HG02981 (cell line): ENCODE measurements at regions not wholly inside any gene's neighbourhood (a gene's known extent, or its start where the extent isn't known, plus 50 kb on each side); places are given as distances from the start of the nearest gene placed in this dataset.

Experiments
- ATAC-seq: cut with Tn5 transposase; IDR thresholded peaks from one replicate; pipeline ENCODE4 v1.9.1; 2021; ENCODE audit warnings: mild to moderate bottlenecking, moderate library complexity; ENCODE audit not compliant: unreplicated experiment

DNA sequence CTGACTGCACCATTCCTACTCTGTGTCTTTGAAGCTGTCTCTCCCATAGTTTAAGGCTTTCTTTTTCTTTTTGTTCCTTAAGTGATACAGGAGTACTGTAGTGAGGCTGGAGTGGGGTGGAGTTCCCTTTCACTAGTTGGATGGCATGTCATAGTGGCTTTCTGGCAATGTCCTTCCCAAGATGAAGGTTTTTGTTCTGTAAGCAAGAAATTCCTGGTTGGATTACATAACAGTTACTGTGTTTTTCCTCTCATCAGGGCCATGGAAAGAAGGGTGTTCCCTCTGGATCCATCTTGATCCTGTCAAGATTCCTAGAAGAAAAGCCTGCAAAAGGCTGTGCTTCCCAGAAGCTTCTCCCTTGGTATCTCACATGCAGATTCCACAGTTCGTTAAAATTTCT lies 84.2 kb downstream of the ACKR3 start:
- ATAC-seq = no peak

DNA sequence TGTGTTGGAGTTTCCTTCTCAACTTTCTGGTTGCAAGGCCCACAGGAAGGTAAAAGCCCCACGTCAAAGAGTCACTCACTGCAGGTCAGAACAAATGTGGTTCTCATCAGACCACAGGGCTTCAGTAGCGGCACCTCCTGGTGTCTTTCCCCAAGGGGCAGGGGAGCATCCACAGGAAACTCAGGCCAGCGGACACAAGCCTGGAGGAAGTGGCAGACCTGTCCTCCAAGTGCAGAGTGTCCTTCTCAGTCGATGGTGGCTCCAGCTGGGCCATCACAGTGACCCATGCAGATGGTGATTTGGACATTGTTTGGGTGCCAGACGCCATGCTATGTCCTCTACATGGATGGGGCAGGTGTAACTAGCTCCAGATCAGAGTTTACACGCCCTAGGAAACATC lies 84.9 kb downstream of the ACKR3 start:
- ATAC-seq = no peak

DNA sequence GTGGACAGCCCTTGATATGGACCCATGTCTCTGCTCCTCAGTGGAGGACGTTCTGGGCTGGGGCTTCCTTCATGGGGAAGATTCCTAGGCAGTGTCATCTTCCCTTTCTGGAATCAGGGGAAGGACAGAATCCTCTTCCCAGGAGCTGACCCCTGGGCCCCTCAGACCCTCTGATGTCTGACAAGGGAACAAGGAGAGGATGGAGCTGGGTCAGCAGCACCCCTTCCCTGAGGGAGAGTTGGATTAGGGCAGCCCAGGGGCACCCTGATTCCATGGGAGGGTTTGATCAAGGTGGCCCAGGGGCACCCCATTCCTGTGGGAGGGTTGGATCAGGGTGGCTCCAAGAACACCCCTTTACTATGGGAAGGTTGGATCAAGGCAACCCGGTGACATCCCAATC lies 86.5 kb downstream of the ACKR3 start:
- ATAC-seq = no peak

DNA sequence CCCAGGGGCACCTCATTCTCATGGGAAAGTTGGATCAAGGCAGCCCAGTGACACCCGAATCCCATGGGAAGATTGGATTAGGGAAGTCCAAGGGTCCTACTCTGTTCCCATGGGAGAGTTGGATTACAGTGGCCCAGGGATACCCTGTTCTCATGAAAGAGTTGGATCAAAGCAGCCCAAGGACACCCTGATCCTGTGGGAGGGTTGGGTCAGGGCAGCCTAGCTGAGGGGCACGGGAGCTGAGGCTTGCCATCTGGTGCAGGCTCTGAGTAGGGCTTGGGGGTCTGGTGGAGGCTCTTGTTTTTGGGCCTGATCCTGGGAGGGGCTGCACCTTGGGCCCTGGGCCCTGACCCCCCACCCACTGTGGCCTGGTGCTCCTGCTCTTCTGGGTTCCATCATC lies 87.1 kb downstream of the ACKR3 start:
- no peak for ATAC-seq

DNA sequence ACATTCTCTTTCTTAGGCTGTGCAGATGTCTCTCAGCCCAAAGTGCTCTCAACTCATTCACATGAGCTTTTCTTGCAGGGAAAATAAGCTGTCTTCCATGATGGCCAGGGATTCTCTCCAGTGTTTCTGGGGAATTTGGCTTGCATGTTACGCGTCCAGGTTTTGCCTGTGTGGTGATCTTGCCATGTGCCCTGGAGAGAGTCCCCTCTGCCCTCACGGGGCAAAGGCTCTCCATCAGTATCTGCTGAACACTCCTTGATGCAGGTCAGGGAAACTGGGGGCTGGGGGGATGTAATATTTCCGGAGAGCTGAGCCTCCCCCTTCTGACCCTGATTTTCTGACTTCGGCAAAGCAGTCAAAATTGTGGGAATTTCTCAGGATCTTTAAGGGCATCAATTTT lies 87.6 kb downstream of the ACKR3 start:
- ATAC-seq = no peak

DNA sequence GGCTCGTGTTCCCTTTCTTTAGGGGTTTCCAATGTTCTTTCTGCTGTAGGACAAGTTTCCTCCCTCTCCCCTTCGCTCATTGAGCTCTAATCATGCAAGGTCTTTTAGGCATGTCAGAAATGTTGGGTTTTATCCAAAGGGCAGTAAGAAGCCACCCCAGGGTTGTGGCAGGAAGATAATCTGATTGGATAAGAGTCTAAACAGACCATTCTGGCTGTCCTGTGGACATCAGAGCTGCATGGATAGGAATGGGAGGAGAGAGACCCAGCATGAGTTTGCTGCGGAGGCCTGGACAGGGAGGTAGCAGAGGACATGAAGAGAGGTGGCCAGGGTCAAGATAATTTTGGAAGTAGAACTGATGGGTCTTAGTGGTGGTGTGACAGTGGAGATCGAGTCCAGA lies 88.2 kb downstream of the ACKR3 start:
- ATAC-seq = no peak

DNA sequence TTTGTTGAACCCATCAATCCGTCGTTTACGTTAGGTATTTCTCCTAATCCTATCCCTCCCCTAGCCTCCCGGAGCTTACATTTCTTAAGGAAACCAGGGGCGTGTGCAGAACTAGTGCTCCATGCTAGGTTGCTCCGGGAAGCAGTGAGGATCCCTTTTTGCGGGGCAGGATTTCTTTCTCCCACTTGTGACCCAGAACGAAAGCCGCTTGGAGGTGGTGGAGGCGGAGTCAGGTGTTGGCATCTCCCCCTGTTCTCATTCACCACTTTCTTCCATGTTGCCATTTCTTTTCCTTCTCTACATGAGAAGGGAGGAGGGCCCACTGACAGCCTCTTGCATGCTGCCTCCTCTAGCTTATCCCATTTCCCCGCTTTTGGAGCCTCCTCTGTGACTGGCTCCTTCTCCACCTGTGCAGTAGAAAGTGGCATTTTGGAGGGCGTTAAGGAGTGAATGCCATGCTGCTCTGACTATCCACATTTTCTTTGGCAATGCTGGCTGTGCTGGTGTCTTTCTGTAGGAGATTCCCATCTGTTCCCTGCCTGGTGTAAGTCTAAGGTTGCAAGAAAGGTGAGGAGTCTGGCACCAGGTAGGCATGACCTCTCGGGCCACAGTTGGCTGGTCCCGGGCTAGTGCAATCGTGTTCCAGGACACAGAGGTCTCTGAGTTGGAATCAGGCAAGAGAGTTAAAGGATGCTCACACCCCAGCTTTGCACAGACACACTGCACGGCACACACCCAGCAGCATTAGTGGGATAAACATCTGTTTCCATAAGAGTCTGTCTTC lies 89.5 kb downstream of the ACKR3 start:
- ATAC-seq = no peak

DNA sequence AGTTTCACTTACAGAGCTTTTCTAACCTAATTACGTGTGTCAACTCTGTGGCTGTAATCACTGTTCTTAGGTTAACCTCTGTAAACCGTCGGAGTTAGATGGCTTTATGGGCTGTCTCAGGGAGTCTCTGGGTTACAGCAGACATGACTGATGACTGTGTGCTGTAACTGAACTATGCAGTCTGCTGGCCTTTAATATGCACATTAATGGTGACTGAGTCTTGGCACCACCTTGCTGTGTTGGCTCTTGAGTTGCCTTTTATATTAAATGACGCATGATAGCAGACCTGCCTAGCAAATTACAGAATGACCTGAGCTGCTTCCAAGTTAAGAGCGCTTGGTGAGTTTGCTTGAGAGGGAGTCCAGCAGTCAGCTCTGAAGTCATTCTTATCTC lies 90.1 kb downstream of the ACKR3 start:
- no peak for ATAC-seq

DNA sequence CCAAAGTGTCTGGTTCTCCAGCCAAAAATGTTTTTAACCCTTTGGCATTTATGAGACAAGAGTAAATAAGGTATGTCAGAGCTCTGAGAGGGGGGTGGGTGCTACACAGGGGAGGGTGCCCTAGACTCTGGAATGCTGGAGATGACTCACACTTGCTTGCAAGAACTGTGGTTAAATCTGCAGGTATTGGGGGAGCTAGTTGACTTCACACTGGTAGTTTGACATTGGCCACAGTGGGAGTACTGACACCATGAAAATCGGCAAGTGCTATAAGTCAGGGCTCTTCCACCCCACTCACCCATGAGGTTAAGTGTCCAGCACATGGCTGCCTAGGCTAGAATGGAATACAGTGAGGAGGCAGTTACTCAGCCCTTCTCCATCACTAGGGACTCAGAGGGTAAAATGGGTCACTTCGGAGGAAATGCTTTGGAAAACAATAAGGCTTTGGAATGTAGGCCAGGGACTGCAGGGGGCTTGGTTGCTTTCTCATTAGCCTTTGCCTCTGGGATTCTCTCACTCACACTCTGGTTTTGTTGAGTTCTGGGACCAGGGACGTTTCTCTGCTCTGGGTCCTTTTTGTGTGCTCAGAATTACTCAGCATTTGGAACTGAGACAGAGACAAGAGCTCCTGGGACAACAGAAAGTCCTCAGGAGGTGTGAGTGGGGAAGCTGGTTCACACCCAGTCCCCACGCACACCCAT lies 91.6 kb downstream of the ACKR3 start:
- no peak for ATAC-seq

DNA sequence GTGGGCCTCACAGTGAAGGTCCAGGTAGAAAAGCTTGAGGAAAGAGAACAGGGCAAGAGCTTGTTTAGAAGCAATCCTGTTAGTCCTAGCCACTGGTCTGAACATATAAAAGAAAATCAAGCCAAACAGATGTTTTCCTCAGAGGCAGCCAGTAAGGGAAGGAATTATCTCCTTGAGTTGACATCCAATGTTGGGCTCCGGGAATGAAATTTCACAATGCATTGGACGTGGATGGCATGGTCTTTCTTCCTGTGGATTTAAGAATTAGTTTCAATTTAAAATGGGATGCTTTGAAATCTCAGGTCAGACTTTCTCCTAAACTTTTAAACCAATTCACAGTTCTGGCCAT lies 92.1 kb downstream of the ACKR3 start:
- ATAC-seq = no peak

DNA sequence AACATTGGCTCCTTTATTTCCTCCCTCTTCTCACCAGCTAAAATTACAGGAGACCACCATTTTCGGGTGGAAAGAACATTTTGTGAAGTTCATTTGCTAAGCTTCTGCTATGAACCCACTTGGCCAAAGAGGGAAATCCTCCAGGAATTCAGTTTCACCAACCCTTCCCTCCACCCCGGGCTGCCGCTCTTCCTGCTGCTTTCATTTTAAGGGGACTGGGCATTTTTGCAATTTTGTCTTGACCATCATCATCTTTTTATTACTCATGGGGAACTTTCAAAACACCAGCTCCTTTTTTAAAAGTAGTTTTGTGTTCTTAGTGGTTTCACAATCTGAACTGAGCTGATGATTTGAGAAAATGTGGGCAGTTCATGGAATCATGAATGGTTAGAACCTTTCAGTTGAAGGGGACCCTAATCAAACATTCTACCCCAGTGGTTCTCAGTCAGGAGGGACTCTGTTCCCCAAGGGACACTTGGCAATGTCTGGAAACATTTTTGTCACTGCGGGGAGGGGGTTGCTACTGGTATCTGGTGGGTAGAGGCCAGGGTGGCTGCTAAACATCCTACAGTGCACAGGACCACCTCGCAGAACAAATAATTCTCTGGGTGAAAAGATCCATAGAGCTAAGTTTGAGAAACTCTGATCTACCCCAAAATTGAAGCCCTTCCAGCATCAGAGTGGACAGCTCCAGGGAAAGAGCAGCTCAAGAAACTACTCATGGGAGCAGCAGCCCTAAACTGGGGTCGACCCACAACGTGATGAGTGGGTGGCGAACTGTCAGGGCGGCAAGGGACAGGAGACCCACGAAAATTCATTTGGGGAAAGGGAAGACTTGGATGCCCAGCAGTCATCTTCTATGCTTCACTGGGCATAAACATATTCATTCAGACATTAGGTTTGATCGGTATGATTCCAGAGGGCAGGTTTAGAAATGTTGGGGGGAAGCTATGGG lies 92.9 kb downstream of the ACKR3 start:
- ATAC-seq = no peak

DNA sequence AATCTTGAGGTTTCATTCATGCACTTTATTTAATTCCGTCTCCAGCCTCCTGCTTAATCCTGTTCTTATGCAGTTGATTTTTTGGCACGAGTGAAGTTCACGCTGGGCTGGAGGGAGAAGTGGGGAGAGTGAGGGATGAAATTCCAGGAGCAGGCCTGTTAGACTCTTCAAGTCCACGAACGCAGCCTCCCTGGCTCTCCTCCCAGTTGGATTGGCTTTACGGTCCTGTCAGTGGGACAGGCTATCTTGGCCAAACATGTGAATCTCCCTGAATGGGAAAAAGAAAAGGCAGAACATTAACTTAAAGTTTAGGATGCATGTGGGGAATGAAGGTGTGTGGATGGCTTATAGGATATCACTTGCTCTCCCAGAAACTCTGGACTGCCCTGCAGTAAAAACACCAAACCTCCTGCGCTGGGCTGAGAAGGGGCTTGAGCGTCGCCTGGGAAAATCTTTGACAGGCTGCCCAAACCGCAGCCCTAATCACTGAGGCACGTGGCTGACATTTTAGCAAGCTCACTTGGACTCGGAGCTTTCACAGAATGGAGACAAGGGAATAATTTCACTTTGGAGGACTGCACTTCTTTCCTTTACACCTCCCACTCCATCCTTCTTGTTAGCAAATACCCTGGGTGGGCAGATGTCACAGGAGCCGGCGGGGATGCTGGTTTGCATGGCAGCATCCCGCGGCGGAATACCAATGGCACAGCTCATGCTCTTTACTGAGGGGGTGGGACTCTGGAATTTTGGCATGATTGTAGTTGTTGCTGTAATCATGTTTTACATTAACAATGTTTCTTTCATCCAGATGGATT lies 93.9 kb downstream of the ACKR3 start:
- ATAC-seq = no peak

DNA sequence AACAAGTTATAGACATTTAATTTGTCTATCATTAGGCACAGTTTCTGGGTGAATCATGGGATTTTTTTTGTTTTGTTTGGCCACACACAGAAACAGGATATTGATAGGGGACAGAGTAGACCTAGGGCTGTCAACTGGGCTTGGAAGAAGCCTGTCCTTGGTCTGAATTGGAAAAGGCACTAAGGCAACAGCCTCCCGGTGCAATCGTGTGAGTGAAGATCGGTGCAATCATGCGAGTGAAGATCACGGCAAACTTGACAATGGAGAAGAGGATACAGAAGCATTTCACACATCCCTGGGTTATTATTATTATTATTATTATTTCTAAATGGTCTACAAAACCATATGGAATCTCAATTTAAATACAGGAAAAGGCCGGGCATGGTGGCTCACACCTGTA lies 94.5 kb downstream of the ACKR3 start:
- ATAC-seq = no peak

DNA sequence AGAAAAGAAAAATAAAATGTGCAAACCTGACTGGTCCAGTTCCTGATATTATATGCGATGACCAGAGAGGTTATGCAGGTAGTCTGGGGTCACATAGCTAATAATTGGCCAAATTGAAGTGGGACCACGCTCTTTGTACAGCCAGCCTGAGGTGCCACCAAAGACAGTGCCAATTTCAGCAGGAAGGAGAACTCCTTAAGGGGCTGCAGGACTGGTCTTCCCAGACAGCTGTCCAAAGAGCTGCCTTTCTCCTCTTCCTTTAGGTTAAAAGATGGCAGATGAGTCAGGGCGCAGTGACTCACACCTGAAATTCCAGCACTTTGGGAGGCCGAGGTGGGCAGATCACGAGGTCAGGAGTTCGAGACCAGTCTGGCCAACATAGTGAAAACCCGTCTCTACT lies 95.5 kb downstream of the ACKR3 start:
- ATAC-seq = no peak

DNA sequence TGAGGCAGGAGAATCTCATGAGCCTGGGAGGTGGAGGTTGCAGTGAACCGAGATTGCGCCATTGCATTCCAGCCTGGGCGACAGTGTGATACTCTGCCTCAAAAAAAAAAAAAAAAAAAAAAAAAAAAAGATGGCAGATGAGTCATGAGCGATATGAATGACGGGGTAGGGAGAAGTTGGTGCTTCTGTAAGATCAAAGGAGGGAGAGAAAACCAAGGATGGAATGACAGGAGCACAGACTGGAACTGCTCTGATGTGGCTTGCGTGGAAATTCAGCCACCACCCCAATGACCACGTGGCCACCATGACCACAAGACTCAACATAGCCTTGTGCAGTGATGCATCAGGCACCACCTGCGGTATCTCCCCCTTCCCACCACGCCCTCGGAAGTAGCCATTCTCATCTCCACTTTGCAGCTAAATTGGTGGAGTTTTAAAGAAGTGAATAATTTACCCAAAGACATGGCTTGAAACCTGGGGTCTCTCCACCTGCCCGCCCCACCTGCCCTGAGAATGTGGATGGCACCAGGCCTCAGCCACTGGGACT lies 96.0 kb downstream of the ACKR3 start:
- ATAC-seq = no peak

DNA sequence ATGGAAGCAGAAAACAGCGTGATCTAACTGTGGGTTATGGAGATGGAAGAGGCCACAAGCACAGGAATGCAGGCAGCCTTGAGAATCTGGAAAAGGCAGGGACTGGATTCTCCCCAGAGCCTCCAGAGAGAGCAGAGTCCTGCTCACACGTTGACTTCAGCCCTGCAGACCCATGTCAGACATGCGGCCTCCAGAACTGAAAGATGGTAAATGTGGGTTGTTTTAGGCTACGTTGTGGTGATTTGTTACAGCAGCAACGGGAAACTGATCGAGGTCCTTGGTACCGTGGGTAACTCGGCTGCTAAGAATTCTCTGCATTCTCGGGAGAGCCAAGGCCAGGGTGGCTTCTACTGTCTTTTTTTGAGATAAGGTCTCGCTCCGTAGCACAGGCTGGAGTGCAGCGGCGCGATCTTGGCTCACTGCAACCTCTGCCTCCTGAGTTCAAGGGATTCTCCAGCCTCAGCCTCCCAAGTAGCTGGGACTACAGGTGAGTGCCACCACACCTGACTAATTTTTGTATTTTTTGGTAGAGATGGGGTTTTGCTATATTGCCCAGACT lies 97.1 kb downstream of the ACKR3 start:
- no peak for ATAC-seq

DNA sequence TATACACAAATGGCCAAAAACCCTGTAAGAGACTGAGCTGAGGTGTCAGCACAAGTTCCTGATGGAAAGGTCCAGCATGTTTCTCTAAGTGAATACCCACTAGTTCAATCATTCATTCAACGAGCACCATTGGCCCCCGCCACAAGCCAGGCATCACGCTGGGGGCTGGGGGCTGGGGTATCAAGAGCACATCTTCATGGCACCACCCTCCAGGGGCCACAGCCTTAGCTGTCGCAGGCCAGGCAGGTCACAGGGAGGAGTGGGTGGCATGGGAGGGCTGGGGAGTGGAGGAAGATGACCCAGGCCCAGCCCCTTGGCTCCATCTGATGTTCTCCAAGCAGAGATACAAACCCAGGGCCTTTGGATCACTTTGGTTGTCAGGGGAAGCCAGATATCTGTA lies 97.9 kb downstream of the ACKR3 start:
- no peak for ATAC-seq

DNA sequence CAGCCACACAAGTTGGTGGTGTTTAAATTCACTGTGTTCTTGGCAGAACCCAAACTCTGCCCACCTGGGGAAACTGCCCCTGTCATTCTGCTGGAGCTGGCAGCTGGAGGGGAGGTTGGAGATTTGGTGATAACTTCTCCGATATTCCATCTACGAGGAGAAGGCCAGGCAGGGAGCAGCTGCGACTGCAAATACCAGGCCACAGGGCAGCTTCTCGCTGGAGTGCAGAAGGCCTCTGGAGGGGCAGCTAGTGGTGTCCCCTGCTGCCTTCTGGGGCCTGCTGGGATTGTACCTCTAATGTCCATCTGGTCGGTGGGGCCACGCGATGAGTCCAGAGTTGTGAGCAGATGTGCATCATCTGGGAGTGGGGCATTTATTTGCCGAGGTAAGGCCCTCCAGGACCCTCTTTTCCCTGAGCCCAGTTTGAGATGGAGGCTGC lies 98.9 kb downstream of the ACKR3 start:
- no peak for ATAC-seq

DNA sequence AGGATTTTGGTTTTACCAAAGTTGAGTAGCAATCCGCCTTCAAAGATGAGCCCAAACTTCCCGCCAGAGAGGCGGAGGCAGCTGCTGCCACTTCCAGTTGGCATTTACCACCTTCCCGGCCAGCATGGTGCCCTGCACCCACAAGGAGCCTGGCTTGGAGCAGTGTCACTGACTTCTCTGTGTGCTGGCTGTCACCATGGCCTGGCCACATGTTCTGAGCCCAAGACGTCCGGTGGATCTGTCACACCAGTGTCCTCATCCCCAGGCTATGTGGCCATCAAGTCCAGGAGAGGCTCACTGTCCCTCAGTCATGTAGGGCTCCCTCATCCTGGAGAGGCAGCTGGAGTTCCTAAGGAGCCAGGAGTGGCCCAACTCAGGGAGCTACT lies 100.6 kb downstream of the ACKR3 start:
- ATAC-seq = no peak

DNA sequence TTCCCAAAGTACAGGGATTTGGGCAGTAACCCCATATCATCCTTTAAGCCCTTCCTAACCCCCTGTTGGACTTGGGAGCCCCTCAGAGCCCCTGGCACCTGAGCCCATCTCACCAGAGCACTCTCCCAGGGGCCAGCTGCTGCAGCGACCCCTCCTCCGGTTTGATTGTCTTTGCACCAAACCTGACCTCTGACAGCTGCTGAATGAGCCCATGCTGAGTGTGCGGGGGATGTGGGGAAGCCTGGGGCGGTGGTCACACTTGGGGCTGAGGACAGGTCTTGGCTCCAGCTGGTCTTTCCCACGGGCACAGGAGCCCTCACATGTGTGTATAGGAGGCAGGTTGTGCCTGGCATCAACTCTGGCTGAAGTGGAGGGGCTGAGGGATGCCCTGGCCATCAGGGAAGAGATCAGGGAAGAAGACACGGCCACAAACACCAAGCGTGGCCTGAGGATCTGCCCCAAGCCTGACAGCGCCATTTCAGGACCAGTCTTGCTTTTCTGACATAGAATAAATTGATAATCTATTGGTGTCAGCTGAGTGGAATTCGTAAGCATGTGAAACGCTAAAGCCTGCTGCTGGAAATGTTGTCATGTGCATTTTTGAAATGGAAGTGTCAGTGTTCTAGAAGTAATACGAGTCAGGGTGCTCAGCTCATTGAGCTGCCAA lies 102.4 kb downstream of the ACKR3 start:
- no peak for ATAC-seq
